Kidney epithelial cell (primary cell): ENCODE measurements at regions not wholly inside any gene's neighbourhood (a gene's known extent, or its start where the extent isn't known, plus 50 kb on each side); places are given as distances from the start of the nearest gene placed in this dataset.

ENCODE experiments used
- DNase-seq: peaks from one replicate; pipeline ENCODE4 v3.0.0-alpha.2; 2010; ENCODE audit warnings: low read depth
- H3K27me3 ChIP-seq: 2 replicates; pipeline ENCODE4 v1.6.0; 2011; ENCODE audit warnings: low read length; ENCODE audit not compliant: control insufficient read depth, insufficient read depth
- H3K36me3 ChIP-seq: 2 replicates; pipeline ENCODE4 v1.5.1; 2011; ENCODE audit warnings: low read length; ENCODE audit not compliant: control insufficient read depth, insufficient read depth
- H3K4me3 ChIP-seq: 2 replicates; pipeline ENCODE4 v1.5.1; 2011; ENCODE audit warnings: low read depth, mild to moderate bottlenecking, control low read depth, low read length
- CTCF ChIP-seq: IDR thresholded peaks from 2 replicates; pipeline ENCODE4 v1.5.1; 2011; ENCODE audit warnings: mild to moderate bottlenecking, moderate library complexity, low read length, control low read depth, inconsistent platforms; ENCODE audit not compliant: insufficient read depth, poor library complexity, severe bottlenecking

GRCh38 chr4:145301386-145302080 is 121.1 kb upstream of the OTUD4 start:
- no peak for DNase-seq
- H3K4me3 ChIP-seq = no peak overlapping the region
- H3K36me3 ChIP-seq = no peaks in the 10 kb centered on the region
- no peaks in the 10 kb centered on the region for H3K27me3 ChIP-seq
- TF ChIP-seq CTCF = no peak

- no peak for TF ChIP-seq CTCF
- Histone ChIP-seq H3K36me3 (no peaks in the 10 kb centered on the region), H3K27me3 (no peaks in the 10 kb centered on the region), H3K4me3 (no peak overlapping the region)
- no peak for DNase-seq
Measured at GRCh38 chr4:145299380-145300076, 119.1 kb upstream of the OTUD4 start.

GRCh38 chr4:145298885-145299284 is 118.5 kb upstream of the OTUD4 start:
- H3K4me3 ChIP-seq = no peak overlapping the region
- H3K36me3 ChIP-seq = no peaks in the 10 kb centered on the region
- no peaks in the 10 kb centered on the region for H3K27me3 ChIP-seq
- DNase-seq = no peak
- TF ChIP-seq CTCF = no peak

GRCh38 chr4:145297556-145297955 is 117.2 kb upstream of the OTUD4 start:
- H3K4me3 ChIP-seq = no peak overlapping the region
- H3K36me3 ChIP-seq = no peaks in the 10 kb centered on the region
- TF ChIP-seq CTCF = no peak
- DNase-seq = no peak
- no peaks in the 10 kb centered on the region for H3K27me3 ChIP-seq

- Histone ChIP-seq H3K36me3 (no peaks in the 10 kb centered on the region), H3K27me3 (no peaks in the 10 kb centered on the region), H3K4me3 (no peak overlapping the region)
- TF ChIP-seq CTCF = no peak
- DNase-seq = no peak
Measured at GRCh38 chr4:145295547-145295946, 115.2 kb upstream of the OTUD4 start.
